K562 (cell line): ENCODE measurements at regions not wholly inside any gene's neighbourhood (a gene's known extent, or its start where the extent isn't known, plus 50 kb on each side); places are given as distances from the start of the nearest gene placed in this dataset.

Experiments
- ATAC-seq: fragments of 200-7000 bp; cut with Tn5 transposase; 3 replicates; pipeline ENCODE4 v1.9.1; 2020; ENCODE audit warnings: moderate library complexity
- BruUV-seq: library from RNA; stranded (reverse); fragments of 400-500 nt; replicated peaks from 2 replicates; lab custom pipeline; 2021; lab: Mats Ljungman, UMichigan
- CTCF ChIA-PET: fragments of 300-600 bp; formaldehyde crosslinking; extraction: SDS; loops from one replicate; lab custom pipeline; 2021; ENCODE audit warnings: low intra/inter-chr PET ratio; lab: Yijun Ruan, JAX
- POLR2A ChIA-PET: fragments of 300-600, 350-650 bp; sonication (Branson Sonifier 250); formaldehyde crosslinking; extraction: SDS; loops from one replicate; lab custom pipeline; 2021; ENCODE audit warnings: antibody characterized with exemption, inconsistent platforms; lab: Yijun Ruan, JAX
- DNase-seq, 4 experiments: peaks; one replicate each; pipeline versions ENCODE4 v3.0.0 to v3.0.0-alpha.2; 2011 to 2018; ENCODE audit warnings: low spot score in 3 of 4, mixed read lengths in 3 of 4; ENCODE audit errors: extremely low read depth in 1 of 4
- FAIRE-seq: peaks from 2 replicates; lab custom pipeline; 2011; peaks lifted over from hg19 to GRCh38; lab: Jason Lieb, UNC
- H2AFZ ChIP-seq: 2 replicates; pipeline ENCODE4 v1.6.0; 2011; ENCODE audit warnings: low read depth, low read length, control low read depth, inconsistent platforms
- H3K27ac ChIP-seq: fragments of 200-600 bp; 3 replicates; pipeline ENCODE4 v1.8.0; 2011; ENCODE audit warnings: low read depth, mild to moderate bottlenecking, control low read depth, inconsistent platforms, low read length, moderate library complexity, mixed read lengths; ENCODE audit errors: extremely low read depth
- H3K27me3 ChIP-seq, 2 experiments: fragments of 300-600 bp in 1 of 2; 2 replicates in 1 of 2; 3 replicates in 1 of 2; pipeline versions ENCODE4 v1.6.0 to v1.8.0; 2011; ENCODE audit warnings: inconsistent platforms in 2 of 2, low read length in 2 of 2, mild to moderate bottlenecking in 1 of 2, mixed read lengths in 1 of 2, moderate library complexity in 1 of 2; ENCODE audit not compliant: control insufficient read depth in 2 of 2, insufficient read depth in 2 of 2
- H3K36me3 ChIP-seq: fragments of 300-600 bp; 3 replicates; pipeline ENCODE4 v1.8.0; 2011; ENCODE audit warnings: mild to moderate bottlenecking, low read length, inconsistent platforms; ENCODE audit not compliant: control insufficient read depth, insufficient read depth
- H3K4me1 ChIP-seq, 2 experiments: fragments of 200-600 bp in 1 of 2; replicated peaks in 1 of 2; 2 replicates in 1 of 2; 3 replicates in 1 of 2; pipeline versions ENCODE4 v1.5.1 to v1.8.0; 2011; ENCODE audit warnings: inconsistent platforms in 2 of 2, low read length in 2 of 2, mild to moderate bottlenecking in 1 of 2, mixed read lengths in 1 of 2, moderate library complexity in 1 of 2; ENCODE audit not compliant: control insufficient read depth in 2 of 2, insufficient read depth in 2 of 2
- H3K4me2 ChIP-seq: 2 replicates; pipeline ENCODE4 v1.6.1; 2011; ENCODE audit warnings: low read length, control low read depth, inconsistent platforms, mixed read lengths; ENCODE audit not compliant: insufficient read depth
- H3K4me3 ChIP-seq: fragments of 200-600 bp; sonication (generic), shearing (Covaris generic); 2 replicates; pipeline ENCODE4 v1.5.1; 2016; ENCODE audit warnings: control low read depth, inconsistent platforms
- H3K79me2 ChIP-seq: fragments of 200-600 bp; 3 replicates; pipeline ENCODE4 v1.8.0; 2011; ENCODE audit warnings: low read length, inconsistent platforms; ENCODE audit not compliant: control insufficient read depth, insufficient read depth
- H3K9ac ChIP-seq, 2 experiments: 2 replicates each; pipeline versions ENCODE4 v1.6.0 to v1.6.1; 2011; ENCODE audit warnings: low read depth in 2 of 2, low read length in 2 of 2, control low read depth in 1 of 2, inconsistent platforms in 1 of 2, mild to moderate bottlenecking in 1 of 2, mixed read lengths in 1 of 2; ENCODE audit not compliant: insufficient read depth in 1 of 2
- H3K9me1 ChIP-seq: one replicate; pipeline ENCODE4 v1.6.0; 2011; ENCODE audit warnings: inconsistent platforms, mild to moderate bottlenecking, low read length, moderate library complexity; ENCODE audit not compliant: control insufficient read depth, insufficient read depth
- H3K9me3 ChIP-seq: replicated peaks from 2 replicates; pipeline ENCODE4 v1.5.1; 2011; ENCODE audit warnings: low read depth, low read length, inconsistent platforms; ENCODE audit not compliant: control insufficient read depth, insufficient read depth
- H4K20me1 ChIP-seq: replicated peaks from 2 replicates; pipeline ENCODE4 v1.6.1; 2011; ENCODE audit warnings: low read length, inconsistent platforms, mixed read lengths; ENCODE audit not compliant: control insufficient read depth, insufficient read depth
- CUX1 ChIP-seq: fragments of 200-800 bp; sonication (Bioruptor generic); IDR thresholded peaks from 2 replicates; pipeline ENCODE4 v1.6.1; 2016; ENCODE audit warnings: missing genetic modification characterization, missing compliant biosample characterization
- E2F1 ChIP-seq: sonication (generic); formaldehyde crosslinking; IDR thresholded peaks from 2 replicates; pipeline ENCODE4 v1.8.1; 2023; ENCODE audit warnings: mild to moderate bottlenecking, missing genetic modification reagents, moderate library complexity
- ELF4 ChIP-seq: fragments of 450-650 bp; formaldehyde crosslinking; IDR thresholded peaks from 2 replicates; pipeline ENCODE4 v1.4.0; 2022; ENCODE audit warnings: missing genetic modification characterization
- FOXA1 ChIP-seq: fragments of 450-650 bp; IDR thresholded peaks from 2 replicates; pipeline ENCODE4 v1.6.1; 2016; ENCODE audit warnings: mild to moderate bottlenecking, borderline replicate concordance
- GABPB1 ChIP-seq: sonication (generic); formaldehyde crosslinking; IDR thresholded peaks from 2 replicates; pipeline ENCODE4 v1.8.0; 2022; ENCODE audit warnings: mild to moderate bottlenecking, missing genetic modification reagents
- HOMEZ ChIP-seq: fragments of 250-450 bp; sonication (Bioruptor Pico); IDR thresholded peaks from 2 replicates; pipeline ENCODE4 v1.4.0; 2020; ENCODE audit warnings: mild to moderate bottlenecking, moderate library complexity
- NFXL1 ChIP-seq: fragments of 450-650 bp; formaldehyde crosslinking; IDR thresholded peaks from 2 replicates; pipeline ENCODE4 v1.4.0; 2021; ENCODE audit warnings: mild to moderate bottlenecking
- PRMT5 ChIP-seq: sonication (generic); formaldehyde crosslinking; IDR thresholded peaks from 2 replicates; pipeline ENCODE4 v1.5.0; 2020; ENCODE audit warnings: missing genetic modification reagents
- PYGO2 ChIP-seq: fragments of 450-650 bp; IDR thresholded peaks from 2 replicates; pipeline ENCODE4 v1.6.1; 2016; ENCODE audit warnings: mild to moderate bottlenecking, missing genetic modification characterization, moderate library complexity, missing compliant biosample characterization
- SMARCA4 ChIP-seq: fragments of 450-650 bp; IDR thresholded peaks from 2 replicates; pipeline ENCODE4 v1.6.1; 2016
- ZBTB43 ChIP-seq: sonication (generic); formaldehyde crosslinking; IDR thresholded peaks from 2 replicates; pipeline ENCODE4 v1.8.0; 2023; ENCODE audit warnings: mild to moderate bottlenecking, missing genetic modification reagents
- ZC3H4 ChIP-seq: sonication (generic); formaldehyde crosslinking; IDR thresholded peaks from 2 replicates; pipeline ENCODE4 v1.9.0; 2021; ENCODE audit warnings: missing genetic modification reagents, borderline replicate concordance
- ZNF197 ChIP-seq: fragments of 200-800 bp; sonication (Bioruptor generic); IDR thresholded peaks from 2 replicates; pipeline ENCODE4 v1.6.1; 2016; ENCODE audit warnings: low read depth, missing genetic modification characterization, missing compliant biosample characterization
- ZNF586 ChIP-seq: fragments of 450-650 bp; formaldehyde crosslinking; conservative IDR thresholded peaks from 2 replicates; pipeline ENCODE4 v1.4.0; 2020; ENCODE audit warnings: mild to moderate bottlenecking, moderate library complexity
- ZNF707 ChIP-seq: fragments of 250-450 bp; sonication (Bioruptor Pico); conservative IDR thresholded peaks from 2 replicates; pipeline ENCODE4 v1.8.0; 2022; ENCODE audit warnings: inconsistent platforms, mild to moderate bottlenecking, moderate library complexity
- WGBS: fragments of 100-300 bp; shearing (Covaris generic); methylation state at CpG from one replicate; pipeline ENCODE4 v1.1.6; 2016; ENCODE audit warnings: low coverage, mixed read lengths; ENCODE audit not compliant: insufficient coverage; ENCODE audit errors: missing lambda C conversion rate; 5-methylcytosine and 5-hydroxymethylcytosine counted together
- in situ Hi-C: fragments of 300-500 bp; cut with MboI; formaldehyde crosslinking; loops from 4 replicates; pipeline ENCODE4 v1.15.0; 2018; ENCODE audit warnings: inconsistent platforms, mixed read lengths
- intact Hi-C: fragments of 100-400 bp; cut with micrococcal nuclease; formaldehyde crosslinking; loops from 2 replicates; pipeline ENCODE4 v1.14.2; 2022

GRCh38 chr3:174529298-174529697, 329.8 kb upstream of the NAALADL2 start:
- intact Hi-C loops, result no loop called here

More at GRCh38 chr3:174529298-174529697, 329.8 kb upstream of the NAALADL2 start:
- ATAC-seq (no peak), FAIRE-seq (no peak), DNase-seq (no peak)
- POLR2A ChIA-PET, result no interaction called here
- Histone ChIP-seq H3K27me3 (no peaks in the 10 kb centered on the region), H3K4me1 (no peaks in the 10 kb centered on the region), H3K9me3 (no peaks in the 10 kb centered on the region), H3K4me3 (no peak overlapping the region), H3K27ac (no peak overlapping the region), H3K79me2 (no peaks in the 10 kb centered on the region), H3K4me2 (no peak overlapping the region), H2AFZ (no peak overlapping the region), H3K36me3 (no peaks in the 10 kb centered on the region), H3K9me1 (no peaks in the 10 kb centered on the region), H3K9ac (no peak overlapping the region), H4K20me1 (no peaks in the 10 kb centered on the region)
- in situ Hi-C loops, result no loop called here
- TF ChIP-seq ZNF707 (CRISPR knock-in tag) (no peak), CUX1 (CRISPR knock-in tag) (no peak), HOMEZ (no peak), ZC3H4 (CRISPR knock-in tag) (no peak), E2F1 (no peak), ZBTB43 (CRISPR knock-in tag) (no peak), NFXL1 (CRISPR knock-in tag) (no peak), ELF4 (CRISPR knock-in tag) (no peak), PYGO2 (no peak), SMARCA4 (no peak), ZNF586 (CRISPR knock-in tag) (no peak), ZNF197 (CRISPR knock-in tag) (no peak), FOXA1 (no peak), GABPB1 (no peak), PRMT5 (CRISPR knock-in tag) (no peak)
- BruUV-seq, result no TSS peak
- 0% methylated on average over 3 of the region's 3 CpGs for WGBS
- CTCF ChIA-PET, result no interaction called here
